ENCODE measurements at regions not wholly inside any gene's neighbourhood (a gene's known extent, or its start where the extent isn't known, plus 50 kb on each side); places are given as distances from the start of the nearest gene placed in this dataset.

GRCh38 chr4:111754003-111754402, 391.3 kb upstream of the FAM241A start:
- no peak for TF ChIP-seq CTCF (IDR thresholded peaks at IDR 0.05)
- no peak for TF ChIP-seq POLR2A (IDR thresholded peaks at IDR 0.05)
- TF ChIP-seq EP300 (IDR thresholded peaks at IDR 0.05) = no peak

All from suprapubic skin (tissue), 3 donors.